ENCODE measurements at regions not wholly inside any gene's neighbourhood (a gene's known extent, or its start where the extent isn't known, plus 50 kb on each side); places are given as distances from the start of the nearest gene placed in this dataset.

GRCh38 chr2:107215401-107216350 is 329.7 kb upstream of the ST6GAL2 start:
- no peak overlapping the region for H3K9ac ChIP-seq (ENCODE audit: low read length)
- no peaks in the 10 kb centered on the region for H3K9me3 ChIP-seq (ENCODE audit: control insufficient read depth, insufficient read depth, low read depth, low read length)
- no peak overlapping the region for H3K27ac ChIP-seq (ENCODE audit: low read depth, low read length)
- no peaks in the 10 kb centered on the region for H3K36me3 ChIP-seq (ENCODE audit: control insufficient read depth, insufficient read depth, low read length)
- no peaks in the 10 kb centered on the region for H3K27me3 ChIP-seq (ENCODE audit: control insufficient read depth, insufficient read depth, low read length)
- peaks cover 6% of the 10 kb centered on the region; the same call in 1 of the 2 replicates for H3K4me1 ChIP-seq (ENCODE audit: control insufficient read depth, insufficient read depth, low read length)
- H3K4me3 ChIP-seq (ENCODE audit: low read depth, low read length): no peak overlapping the region

- Histone ChIP-seq H3K9ac (ENCODE audit: low read length) (no peak overlapping the region), H3K27ac (ENCODE audit: low read depth, low read length) (no peak overlapping the region), H3K27me3 (ENCODE audit: control insufficient read depth, insufficient read depth, low read length) (no peaks in the 10 kb centered on the region), H3K36me3 (ENCODE audit: control insufficient read depth, insufficient read depth, low read length) (no peaks in the 10 kb centered on the region), H3K4me3 (ENCODE audit: low read depth, low read length) (no peak overlapping the region), H3K4me1 (ENCODE audit: control insufficient read depth, insufficient read depth, low read length) (peaks cover 10% of the 10 kb centered on the region; the same call in 1 of the 2 replicates), H3K9me3 (ENCODE audit: control insufficient read depth, insufficient read depth, low read depth, low read length) (no peaks in the 10 kb centered on the region)
These were observed 332.2 kb upstream of the ST6GAL2 start for GRCh38 chr2:107218208-107218607.

DNA sequence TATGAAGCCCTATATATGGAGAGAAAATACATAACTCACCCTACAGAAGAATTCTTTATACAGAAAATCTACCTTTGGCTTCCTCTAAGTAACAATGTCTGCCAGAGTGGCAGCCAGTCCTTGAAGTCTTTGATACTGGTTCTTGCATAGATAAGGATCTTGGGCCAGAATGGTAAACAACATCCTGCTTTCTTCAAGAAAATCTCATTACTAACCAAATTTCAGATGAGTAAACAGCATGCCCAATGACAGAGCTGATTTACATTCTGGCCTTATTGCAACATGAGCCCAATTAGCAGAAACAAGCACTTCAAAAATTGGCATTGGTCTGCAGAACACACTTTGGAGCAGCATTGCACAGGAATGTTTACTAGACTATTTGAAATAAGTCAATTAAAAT is 336.5 kb upstream of the ST6GAL2 start:
- H3K27ac ChIP-seq (ENCODE audit: low read depth, low read length): no peak overlapping the region
- no peak overlapping the region for H3K9ac ChIP-seq (ENCODE audit: low read length)
- H3K9me3 ChIP-seq (ENCODE audit: control insufficient read depth, insufficient read depth, low read depth, low read length): no peaks in the 10 kb centered on the region
- H3K36me3 ChIP-seq (ENCODE audit: control insufficient read depth, insufficient read depth, low read length): no peaks in the 10 kb centered on the region
- no peak overlapping the region for H3K4me3 ChIP-seq (ENCODE audit: low read depth, low read length)
- H3K4me1 ChIP-seq (ENCODE audit: control insufficient read depth, insufficient read depth, low read length): 0 out of 2 replicates have a peak, but pooled peaks cover 3% of the 10 kb centered on the region
- H3K27me3 ChIP-seq (ENCODE audit: control insufficient read depth, insufficient read depth, low read length): no peaks in the 10 kb centered on the region

DNA sequence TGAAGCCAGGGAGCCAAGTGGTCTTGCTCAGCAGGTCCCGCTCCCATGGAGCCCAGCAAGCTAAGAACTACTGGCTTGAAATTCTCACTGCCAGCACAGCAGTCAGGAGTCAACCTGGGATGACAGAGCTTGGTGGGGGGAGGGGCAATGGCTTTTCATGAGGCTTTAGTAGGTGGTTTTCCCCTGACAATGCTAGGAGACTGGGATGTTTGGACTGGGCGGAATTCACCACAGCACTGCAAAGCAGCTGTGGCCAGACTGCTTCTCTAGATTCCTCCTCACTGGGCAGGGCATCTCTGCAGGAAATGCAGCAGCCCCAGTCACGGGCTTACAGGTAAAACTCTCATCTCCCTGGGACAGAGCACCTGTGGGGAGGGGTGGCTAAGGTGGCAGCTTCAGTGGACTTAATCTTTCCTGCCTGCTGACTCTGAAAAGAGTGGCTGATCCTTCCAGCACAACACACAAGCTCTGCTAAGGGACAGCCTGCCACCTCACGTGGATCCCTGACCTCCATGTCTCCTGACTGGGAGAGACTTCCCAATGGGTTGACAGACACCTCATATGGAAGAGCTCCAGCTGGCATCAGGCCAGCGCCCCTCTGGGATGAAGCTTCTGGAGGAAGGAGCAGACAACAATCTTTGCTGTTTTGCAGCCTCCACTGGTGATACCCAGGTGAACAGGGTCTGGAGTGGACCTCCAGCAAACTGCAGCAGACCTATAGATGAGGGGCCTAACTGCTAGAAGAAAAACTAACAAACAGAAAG is 349.7 kb upstream of the ST6GAL2 start:
- Histone ChIP-seq H3K4me1 (ENCODE audit: control insufficient read depth, insufficient read depth, low read length) (no peaks in the 10 kb centered on the region), H3K4me3 (ENCODE audit: low read depth, low read length) (no peak overlapping the region), H3K27ac (ENCODE audit: low read depth, low read length) (no peak overlapping the region), H3K9me3 (ENCODE audit: control insufficient read depth, insufficient read depth, low read depth, low read length) (no peaks in the 10 kb centered on the region; the same call in 1 of the 2 replicates), H3K27me3 (ENCODE audit: control insufficient read depth, insufficient read depth, low read length) (no peaks in the 10 kb centered on the region), H3K36me3 (ENCODE audit: control insufficient read depth, insufficient read depth, low read length) (no peaks in the 10 kb centered on the region), H3K9ac (ENCODE audit: low read length) (no peak overlapping the region)

- no peak overlapping the region for H3K9ac ChIP-seq (ENCODE audit: low read length)
- H3K9me3 ChIP-seq (ENCODE audit: control insufficient read depth, insufficient read depth, low read depth, low read length): no peaks in the 10 kb centered on the region
- no peaks in the 10 kb centered on the region for H3K36me3 ChIP-seq (ENCODE audit: control insufficient read depth, insufficient read depth, low read length)
- H3K4me1 ChIP-seq (ENCODE audit: control insufficient read depth, insufficient read depth, low read length): no peaks in the 10 kb centered on the region
- no peak overlapping the region for H3K4me3 ChIP-seq (ENCODE audit: low read depth, low read length)
- H3K27ac ChIP-seq (ENCODE audit: low read depth, low read length): no peak overlapping the region
- no peaks in the 10 kb centered on the region for H3K27me3 ChIP-seq (ENCODE audit: control insufficient read depth, insufficient read depth, low read length)
These were observed 356.8 kb upstream of the ST6GAL2 start for GRCh38 chr2:107242811-107243210.

DNA sequence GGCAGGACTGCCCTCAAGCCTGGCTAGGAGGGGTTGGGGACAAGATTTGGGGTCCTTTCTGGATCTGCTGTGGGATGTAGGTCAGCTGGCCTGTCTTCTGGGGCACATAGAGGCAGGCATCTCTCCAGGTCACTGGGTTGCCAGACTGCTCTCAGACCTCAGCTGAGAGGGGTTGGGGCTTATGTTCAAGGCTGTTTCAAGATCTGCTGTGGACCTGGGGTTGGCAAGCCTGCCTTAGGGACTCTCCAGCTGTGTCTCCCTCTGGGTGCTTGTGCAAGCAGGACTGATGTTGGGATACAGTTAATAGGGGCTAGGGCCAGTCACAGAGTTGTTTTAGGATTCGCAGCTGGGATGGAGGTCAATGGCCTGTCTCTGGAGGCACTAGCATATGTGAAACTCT is 363.0 kb upstream of the ST6GAL2 start:
- no peaks in the 10 kb centered on the region for H3K4me1 ChIP-seq (ENCODE audit: control insufficient read depth, insufficient read depth, low read length)
- no peaks in the 10 kb centered on the region for H3K9me3 ChIP-seq (ENCODE audit: control insufficient read depth, insufficient read depth, low read depth, low read length)
- no peak overlapping the region for H3K4me3 ChIP-seq (ENCODE audit: low read depth, low read length)
- no peak overlapping the region for H3K27ac ChIP-seq (ENCODE audit: low read depth, low read length)
- H3K36me3 ChIP-seq (ENCODE audit: control insufficient read depth, insufficient read depth, low read length): no peaks in the 10 kb centered on the region
- no peak overlapping the region for H3K9ac ChIP-seq (ENCODE audit: low read length)
- H3K27me3 ChIP-seq (ENCODE audit: control insufficient read depth, insufficient read depth, low read length): no peaks in the 10 kb centered on the region

GRCh38 chr2:107255744-107256143 is 369.8 kb upstream of the ST6GAL2 start:
- H3K4me3 ChIP-seq (ENCODE audit: low read depth, low read length): no peak overlapping the region

DNA sequence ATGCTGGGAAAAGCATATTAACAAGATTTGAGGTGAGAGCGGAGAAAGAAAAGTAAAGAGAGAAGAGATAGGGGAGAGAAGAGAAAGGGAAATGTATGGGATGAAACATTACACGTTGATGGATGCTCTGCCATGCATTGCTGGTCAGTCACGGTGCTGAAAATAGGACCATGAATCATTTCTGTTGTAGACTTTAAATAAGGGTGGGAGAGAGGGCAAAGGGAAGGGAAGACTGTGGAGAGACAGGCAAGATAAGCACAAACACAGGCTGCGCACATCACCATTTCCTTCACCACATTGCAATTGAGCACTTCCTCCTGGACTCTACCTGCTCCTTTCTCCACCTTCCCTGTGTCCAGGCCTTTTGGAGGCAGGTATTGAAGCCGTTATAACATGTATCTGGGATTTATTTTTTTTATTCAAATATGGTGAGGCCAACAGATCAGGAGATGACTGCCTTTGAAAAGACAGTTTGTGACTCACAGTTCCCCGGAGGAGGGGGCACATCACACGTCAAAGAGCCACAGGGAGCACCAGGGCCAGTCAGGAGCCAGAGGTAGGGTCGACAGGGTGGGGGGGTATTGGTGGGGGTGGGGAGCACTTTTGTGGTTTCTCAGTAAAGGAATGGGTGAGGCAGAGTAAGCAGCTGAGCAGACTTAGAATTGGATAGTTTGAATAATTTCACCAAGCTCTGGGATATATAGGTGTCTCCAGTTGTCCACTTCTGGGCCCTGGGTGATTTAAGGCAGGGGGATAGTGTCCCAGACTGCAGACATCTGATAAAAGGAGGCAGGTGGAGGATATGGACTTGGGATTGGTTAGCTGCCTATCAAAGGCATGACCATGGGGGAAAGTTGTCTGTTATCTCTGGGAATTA is 372.8 kb upstream of the ST6GAL2 start:
- no peaks in the 10 kb centered on the region for H3K9me3 ChIP-seq (ENCODE audit: control insufficient read depth, insufficient read depth, low read depth, low read length)
- no peaks in the 10 kb centered on the region for H3K27me3 ChIP-seq (ENCODE audit: control insufficient read depth, insufficient read depth, low read length)
- H3K27ac ChIP-seq (ENCODE audit: low read depth, low read length): no peak overlapping the region
- no peaks in the 10 kb centered on the region for H3K4me1 ChIP-seq (ENCODE audit: control insufficient read depth, insufficient read depth, low read length)
- H3K4me3 ChIP-seq (ENCODE audit: low read depth, low read length): no peak overlapping the region
- no peak overlapping the region for H3K9ac ChIP-seq (ENCODE audit: low read length)
- no peaks in the 10 kb centered on the region for H3K36me3 ChIP-seq (ENCODE audit: control insufficient read depth, insufficient read depth, low read length)

More at GRCh38 chr2:107255744-107256143, 369.8 kb upstream of the ST6GAL2 start:
- Histone ChIP-seq H3K27me3 (ENCODE audit: control insufficient read depth, insufficient read depth, low read length) (no peaks in the 10 kb centered on the region), H3K9ac (ENCODE audit: low read length) (no peak overlapping the region), H3K9me3 (ENCODE audit: control insufficient read depth, insufficient read depth, low read depth, low read length) (no peaks in the 10 kb centered on the region), H3K27ac (ENCODE audit: low read depth, low read length) (no peak overlapping the region), H3K4me1 (ENCODE audit: control insufficient read depth, insufficient read depth, low read length) (no peaks in the 10 kb centered on the region), H3K36me3 (ENCODE audit: control insufficient read depth, insufficient read depth, low read length) (no peaks in the 10 kb centered on the region)

DNA sequence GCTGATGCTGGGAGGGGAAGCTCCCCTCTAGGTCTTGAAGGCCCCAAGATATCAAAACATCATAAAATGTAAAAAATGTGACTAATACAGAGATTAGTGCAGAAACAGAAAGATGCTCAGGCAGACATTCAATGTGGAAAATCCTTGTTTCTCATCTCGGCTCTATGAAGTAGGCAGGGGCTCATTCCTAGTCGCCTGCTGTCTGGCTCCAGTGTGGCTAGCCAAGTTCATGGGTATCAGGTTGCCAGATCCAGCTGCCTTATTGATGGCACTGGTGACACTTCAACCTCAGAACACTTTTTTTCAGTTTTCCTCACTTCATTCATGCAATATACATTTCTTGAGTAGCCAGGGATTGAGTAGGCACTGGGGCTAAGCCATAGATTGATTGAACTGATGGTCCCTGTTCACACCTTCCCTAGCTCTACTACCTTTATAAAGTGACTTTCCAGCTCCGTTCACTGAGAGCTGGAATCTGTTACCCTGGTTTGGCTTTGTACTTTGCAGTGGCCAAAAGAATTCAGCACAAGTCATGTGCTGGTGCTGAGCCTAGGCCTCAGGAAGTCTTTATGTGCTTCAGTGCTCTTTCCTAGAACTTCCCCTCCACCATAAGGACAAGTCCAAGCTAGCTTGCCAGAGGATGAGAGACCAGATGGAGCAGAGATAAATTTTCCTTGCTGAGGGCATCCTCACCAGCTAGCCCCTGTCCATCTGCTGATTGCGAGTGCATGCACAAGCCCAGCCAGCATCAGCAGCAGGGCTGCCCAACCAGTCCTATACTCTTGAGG is 373.6 kb upstream of the ST6GAL2 start:
- Histone ChIP-seq H3K9ac (ENCODE audit: low read length) (no peak overlapping the region), H3K27me3 (ENCODE audit: control insufficient read depth, insufficient read depth, low read length) (no peaks in the 10 kb centered on the region), H3K9me3 (ENCODE audit: control insufficient read depth, insufficient read depth, low read depth, low read length) (no peaks in the 10 kb centered on the region), H3K27ac (ENCODE audit: low read depth, low read length) (no peak overlapping the region), H3K4me3 (ENCODE audit: low read depth, low read length) (no peak overlapping the region), H3K4me1 (ENCODE audit: control insufficient read depth, insufficient read depth, low read length) (no peaks in the 10 kb centered on the region), H3K36me3 (ENCODE audit: control insufficient read depth, insufficient read depth, low read length) (no peaks in the 10 kb centered on the region)

DNA sequence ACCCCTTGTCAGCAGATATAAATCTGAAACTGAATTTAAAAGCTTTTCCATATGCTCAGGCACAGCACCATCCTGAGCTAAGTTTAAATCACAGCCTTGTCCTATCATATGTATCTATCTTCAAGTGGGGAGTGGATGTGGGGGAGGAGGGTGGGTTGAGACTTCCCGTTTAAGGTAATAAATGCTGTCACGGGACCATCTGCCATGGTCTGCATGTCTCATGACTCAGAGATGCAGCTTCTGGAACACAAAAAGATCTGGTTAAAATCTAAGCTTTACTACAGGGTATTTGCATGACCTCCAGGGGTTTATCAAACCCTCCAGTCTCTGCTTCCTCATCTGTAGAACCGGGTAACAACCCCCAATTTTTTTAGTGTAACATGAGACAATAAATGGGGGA is 377.7 kb upstream of the ST6GAL2 start:
- Histone ChIP-seq H3K4me3 (ENCODE audit: low read depth, low read length) (no peak overlapping the region), H3K27ac (ENCODE audit: low read depth, low read length) (no peak overlapping the region)

More for the DNA sequence above, 377.7 kb upstream of the ST6GAL2 start:
- Histone ChIP-seq H3K4me1 (ENCODE audit: control insufficient read depth, insufficient read depth, low read length) (no peaks in the 10 kb centered on the region), H3K27me3 (ENCODE audit: control insufficient read depth, insufficient read depth, low read length) (no peaks in the 10 kb centered on the region), H3K9me3 (ENCODE audit: control insufficient read depth, insufficient read depth, low read depth, low read length) (no peaks in the 10 kb centered on the region), H3K36me3 (ENCODE audit: control insufficient read depth, insufficient read depth, low read length) (no peaks in the 10 kb centered on the region), H3K9ac (ENCODE audit: low read length) (no peak overlapping the region)
